NCI-H2029 treated with DMSO at 0.1 percent for 48 hours (cell line): ENCODE measurements at regions not wholly inside any gene's neighbourhood (a gene's known extent, or its start where the extent isn't known, plus 50 kb on each side); places are given as distances from the start of the nearest gene placed in this dataset.
"Not testable (repeated sequence)": the region's sequence is repeated elsewhere in the genome, so short reads cannot be mapped to it uniquely, and the experiment has no call there.

Experiments used
- DNase-seq: peaks from one replicate; lab custom pipeline; 2025; lab: John Stamatoyannopoulos, UW

DNA sequence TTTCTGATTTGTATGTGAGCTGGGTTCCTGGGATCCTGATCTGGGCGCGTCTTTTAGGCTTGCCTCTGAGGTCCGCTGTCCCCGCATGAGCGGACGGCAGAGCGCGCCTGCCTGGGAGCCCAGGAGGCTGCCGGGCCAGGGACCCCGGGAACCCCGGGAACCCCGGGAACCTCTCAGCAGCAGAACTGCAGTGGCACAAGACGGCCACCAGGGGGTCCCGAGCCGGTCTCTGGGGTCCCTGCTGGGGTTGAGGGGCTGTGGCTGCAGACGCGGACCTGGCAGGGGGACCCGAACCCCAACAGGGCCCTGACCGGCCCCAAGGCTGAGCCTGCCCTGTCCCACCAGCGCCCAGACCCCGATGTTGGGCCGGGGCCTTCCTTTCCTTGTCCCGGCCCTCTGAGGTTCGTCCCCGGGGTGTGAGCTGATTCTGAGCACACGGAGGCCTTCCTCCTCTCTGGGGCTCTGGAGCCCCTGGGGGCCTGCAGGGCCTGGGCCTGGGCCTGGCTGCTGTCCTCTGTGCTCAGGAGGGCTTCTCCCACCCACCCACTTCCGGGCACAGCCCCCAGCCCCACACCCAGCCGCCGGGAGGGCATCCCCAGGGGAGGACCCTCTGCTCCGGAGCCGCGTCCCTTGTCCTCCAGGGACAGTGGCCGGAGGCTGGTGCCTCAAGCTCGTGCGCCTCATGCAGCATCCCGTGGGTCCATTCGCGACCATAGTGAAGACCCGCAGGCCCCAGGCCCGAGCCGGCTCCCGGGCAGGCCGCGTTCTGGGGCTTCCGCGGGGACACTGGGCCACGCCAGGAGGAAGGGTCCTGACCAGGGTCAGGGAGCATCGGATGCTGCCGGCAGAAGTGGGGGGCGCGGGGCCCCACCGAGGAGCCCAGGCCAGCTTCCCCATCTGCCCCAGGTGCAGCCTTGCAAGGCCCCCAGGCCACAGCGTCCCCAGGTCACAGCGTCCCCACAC lies 152.9 kb downstream of the TMEM121 start:
- DNase-seq: not testable (repeated sequence)

DNA sequence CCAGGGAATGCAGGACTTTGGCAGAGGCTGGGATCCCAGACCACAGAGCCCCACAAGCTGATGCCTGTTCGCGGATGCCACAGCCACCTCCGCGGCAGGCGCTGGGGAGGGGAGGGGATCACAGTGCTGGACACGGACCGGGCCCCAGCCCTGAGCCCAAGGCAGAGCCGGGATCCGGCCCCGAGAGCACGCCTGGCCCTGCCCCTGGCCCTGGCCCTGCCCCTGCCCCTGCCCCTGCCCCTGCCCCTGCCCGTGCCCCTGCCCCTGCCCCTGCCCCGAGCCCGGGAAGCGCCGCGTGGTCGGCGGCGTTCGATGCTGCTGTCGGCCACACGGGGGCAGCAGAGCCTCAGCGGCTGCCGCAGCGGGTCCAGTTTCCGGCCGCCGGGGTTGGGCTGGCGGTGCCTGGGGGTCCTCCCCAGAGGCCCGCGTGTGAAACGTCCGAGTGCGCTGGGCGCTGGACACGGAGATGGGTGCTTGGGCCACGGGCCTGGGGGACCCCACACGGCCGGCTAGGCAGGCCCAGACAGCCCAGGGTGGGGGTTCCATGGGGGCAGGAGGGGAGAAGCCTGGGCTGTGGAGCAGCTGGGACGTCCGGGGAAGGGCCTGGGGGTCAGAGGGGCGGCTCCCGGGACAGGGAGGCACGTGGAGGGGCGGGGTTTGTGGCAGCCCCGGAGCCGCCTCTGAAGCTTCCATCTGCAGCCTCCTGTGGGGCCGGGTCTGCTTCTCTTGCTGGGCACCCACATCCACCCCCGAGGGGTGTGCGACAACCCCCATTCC lies 153.8 kb downstream of the TMEM121 start:
- DNase-seq: not testable (repeated sequence)

DNA sequence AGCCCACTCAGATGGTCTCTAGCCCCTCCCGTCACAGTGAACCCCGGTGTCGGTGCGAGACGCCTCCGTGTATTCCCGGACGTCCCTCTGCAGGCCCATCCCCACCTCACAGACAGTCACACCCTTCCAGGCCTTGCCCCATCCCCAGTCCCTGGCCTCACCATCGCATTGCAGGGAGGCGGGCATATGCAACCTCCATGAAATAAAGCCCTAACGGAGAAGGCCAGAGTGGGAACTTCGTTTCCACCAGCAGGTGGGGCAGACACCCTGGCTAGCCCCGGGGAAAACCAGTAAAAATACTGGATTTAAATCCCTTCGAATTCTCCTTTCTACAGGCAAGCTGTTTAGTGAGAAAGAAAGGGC lies 154.3 kb downstream of the TMEM121 start:
- DNase-seq: not testable (repeated sequence)

DNA sequence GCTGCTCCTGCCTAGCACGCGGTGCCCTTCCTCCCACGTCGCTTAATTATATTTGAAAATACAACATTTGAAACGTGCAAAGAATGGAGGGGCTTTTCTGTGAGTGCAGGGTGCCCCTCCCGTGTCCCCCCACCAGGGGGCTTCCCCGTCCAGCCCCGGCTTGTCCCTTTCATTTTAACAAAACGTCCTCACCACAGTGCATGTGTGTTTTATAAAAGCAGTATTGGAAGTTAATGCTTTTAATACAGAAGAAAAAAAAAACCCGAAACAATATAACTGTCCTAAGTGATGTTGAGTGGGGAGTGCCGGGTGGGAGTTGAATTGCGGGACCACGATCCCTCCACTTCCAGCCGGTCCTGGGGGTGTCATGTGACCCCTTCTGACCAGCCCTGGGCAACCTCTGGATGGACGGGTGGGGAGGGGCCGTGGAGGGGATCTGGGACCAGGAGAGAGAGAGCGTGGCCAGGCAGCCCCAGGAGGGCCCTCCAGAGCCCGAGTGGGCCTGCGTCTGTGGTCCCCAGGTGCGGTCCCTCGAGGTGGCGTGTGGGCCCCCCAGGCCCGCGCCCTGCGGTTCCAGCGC lies 155.3 kb downstream of the TMEM121 start:
- not testable (repeated sequence) for DNase-seq

GRCh38 chr14:105682442-105682841 lies 156.1 kb downstream of the TMEM121 start:
- DNase-seq: not testable (repeated sequence)

GRCh38 chr14:105682956-105683570 lies 156.7 kb downstream of the TMEM121 start:
- DNase-seq: no peak

DNA sequence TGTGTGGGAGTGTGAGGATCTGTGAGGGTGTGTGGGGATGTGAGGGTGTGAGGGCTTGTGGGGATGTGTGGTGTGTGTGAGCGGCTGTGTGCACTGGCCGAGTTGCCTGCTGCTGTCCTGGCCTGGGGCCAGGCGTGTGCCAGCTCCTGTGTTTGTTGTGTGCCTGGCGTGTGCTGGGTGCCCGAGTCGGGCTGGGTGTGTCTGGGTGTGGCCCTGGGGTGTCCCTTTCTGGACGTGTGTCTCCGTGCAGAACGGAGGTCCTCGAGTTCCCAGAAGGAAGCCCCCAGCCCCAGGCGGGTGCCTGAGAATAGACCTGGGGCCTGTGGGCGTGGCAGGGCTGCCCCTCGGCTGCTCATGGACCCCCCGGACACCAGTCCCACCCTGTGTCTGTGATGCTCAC lies 157.7 kb downstream of the TMEM121 start:
- not testable (repeated sequence) for DNase-seq

- not testable (repeated sequence) for DNase-seq
Observed at GRCh38 chr14:105684597-105684996, 158.2 kb downstream of the TMEM121 start.

GRCh38 chr14:105685003-105685402 lies 158.6 kb downstream of the TMEM121 start:
- DNase-seq: no peak

DNA sequence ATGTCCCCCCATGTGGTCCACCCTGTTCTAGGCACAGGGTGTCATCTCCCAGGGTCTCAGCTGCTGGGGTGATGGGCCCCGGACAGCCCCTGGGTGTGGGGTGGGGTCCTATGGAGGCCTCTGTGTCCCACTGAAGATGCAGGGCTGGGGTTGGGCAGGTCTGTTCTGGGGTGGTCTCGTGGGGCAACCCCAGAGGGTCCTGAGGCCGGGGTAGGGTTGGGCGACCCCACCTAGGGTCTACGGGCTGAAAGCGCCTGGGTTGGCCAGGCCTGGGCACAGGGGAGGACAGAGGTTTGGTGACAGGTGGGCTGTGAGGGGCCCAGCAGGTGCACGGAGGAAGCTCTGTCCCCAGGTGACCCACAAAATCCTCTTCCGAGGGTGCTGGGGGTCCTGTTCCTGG lies 159.2 kb downstream of the TMEM121 start:
- DNase-seq: not testable (repeated sequence)

- DNase-seq: not testable (repeated sequence)
Observed at GRCh38 chr14:105686050-105686449, 159.7 kb downstream of the TMEM121 start.

DNA sequence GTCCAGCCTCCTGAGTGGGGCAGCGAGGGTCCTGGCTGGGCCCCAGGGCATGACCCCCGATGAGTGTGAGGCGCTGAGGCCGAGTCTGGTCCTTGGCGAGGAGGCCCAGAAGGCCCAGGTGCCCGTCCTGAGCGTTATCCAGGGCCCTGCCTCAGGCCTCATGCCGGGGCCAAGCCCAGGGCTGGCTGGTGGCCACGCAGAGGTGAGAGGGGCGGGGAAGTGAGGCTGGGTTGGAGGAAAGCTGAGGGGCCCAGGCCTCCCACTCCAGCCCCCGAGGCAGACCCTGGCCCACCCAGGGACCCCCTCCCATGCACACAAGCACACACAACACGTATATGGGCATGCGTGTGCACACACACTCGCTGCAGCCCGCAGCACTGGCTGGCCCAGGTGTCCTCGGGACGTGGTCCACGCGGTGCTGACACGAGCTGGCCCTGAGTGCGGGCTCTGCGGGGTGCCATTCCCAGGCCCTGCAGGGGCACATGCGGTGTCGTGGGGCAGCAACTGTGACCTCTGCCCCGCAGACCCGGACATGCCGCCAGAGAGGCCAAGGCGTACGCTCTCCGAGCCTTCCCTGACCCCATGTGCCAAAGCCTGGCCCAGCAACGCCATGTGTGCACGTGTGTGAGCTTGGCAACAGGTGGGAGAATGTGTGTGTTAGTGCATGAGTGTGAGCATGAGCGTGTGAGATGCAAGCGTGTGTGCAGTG lies 160.2 kb downstream of the TMEM121 start:
- not testable (repeated sequence) for DNase-seq

GRCh38 chr14:105687171-105688022 lies 161.0 kb downstream of the TMEM121 start:
- not testable (repeated sequence) for DNase-seq

- DNase-seq: not testable (repeated sequence)
Observed at GRCh38 chr14:105688023-105688351, 161.6 kb downstream of the TMEM121 start.

DNA sequence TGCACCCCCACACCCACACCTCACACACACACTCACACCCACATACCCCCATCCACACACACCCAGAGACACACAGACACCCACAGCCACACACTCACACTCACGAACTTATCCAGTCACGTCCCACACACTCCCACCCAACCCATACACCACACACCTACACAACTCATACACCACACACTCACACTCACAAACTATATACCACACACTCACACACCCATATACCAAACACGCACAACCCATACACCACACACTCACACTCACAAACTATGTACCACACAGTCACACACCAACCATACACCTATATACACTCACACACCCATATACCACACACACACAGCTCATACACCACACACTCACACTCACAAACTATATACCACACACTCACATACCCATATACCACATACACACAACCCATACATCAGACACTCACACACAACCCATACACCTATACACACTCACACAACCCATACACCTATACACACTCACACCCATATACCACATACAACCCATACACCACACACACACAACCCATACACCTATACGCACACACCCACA lies 162.4 kb downstream of the TMEM121 start:
- DNase-seq: not testable (repeated sequence)

GRCh38 chr14:105689722-105690121 lies 163.3 kb downstream of the TMEM121 start:
- DNase-seq: no peak

DNA sequence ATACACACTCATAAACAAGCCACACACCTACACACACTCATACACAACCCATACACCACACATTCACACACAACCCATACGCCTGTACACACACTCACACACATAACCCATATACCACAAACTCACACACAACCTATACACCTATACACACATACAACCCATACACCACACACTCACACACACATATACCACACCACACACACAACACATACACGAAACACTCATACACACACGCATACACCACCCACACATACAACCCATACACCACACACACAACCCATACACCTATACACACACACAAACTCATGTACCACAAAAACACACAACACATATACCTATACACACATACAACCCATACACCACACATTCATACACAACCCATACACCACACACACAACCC lies 164.3 kb downstream of the TMEM121 start:
- no peak for DNase-seq

- DNase-seq: not testable (repeated sequence)
Observed at GRCh38 chr14:105691321-105692109, 165.1 kb downstream of the TMEM121 start.

DNA sequence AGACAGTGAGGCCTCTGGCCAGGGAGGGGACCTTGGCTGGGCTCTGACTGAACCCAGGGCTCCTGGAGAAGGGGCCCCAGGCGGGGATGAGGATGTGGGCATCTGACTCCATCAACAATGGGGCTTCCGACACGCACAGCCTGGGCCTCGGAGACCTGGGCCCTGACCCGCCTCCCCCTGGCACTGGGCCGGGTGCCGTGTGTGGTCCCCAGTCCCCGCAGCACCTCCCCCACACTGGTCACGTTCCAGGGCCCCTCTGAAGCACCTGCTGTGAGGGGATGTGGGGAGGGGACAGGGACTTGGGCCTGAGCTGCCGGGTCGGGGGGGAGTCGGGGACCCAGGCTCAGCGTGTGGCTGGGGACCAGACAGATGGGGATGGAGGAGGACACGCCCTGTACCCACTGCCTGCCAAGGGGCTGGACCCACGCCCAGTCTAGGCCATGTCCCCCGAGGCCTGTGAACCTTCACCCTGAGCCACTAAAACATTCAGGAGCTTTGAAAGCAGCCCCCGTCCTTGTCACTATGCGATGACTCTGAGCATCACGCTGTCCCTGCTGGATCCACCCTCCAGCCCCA lies 165.8 kb downstream of the TMEM121 start:
- not testable (repeated sequence) for DNase-seq
